Esophagus squamous epithelium (tissue), 4 donors: ENCODE measurements at regions not wholly inside any gene's neighbourhood (a gene's known extent, or its start where the extent isn't known, plus 50 kb on each side); places are given as distances from the start of the nearest gene placed in this dataset.

Experiments used
- CTCF ChIP-seq, 6 experiments: fragments of 450-650 bp in 4 of 6; fragments of 200-600 bp in 2 of 6; sonication (generic) in 2 of 6; IDR thresholded peaks; one replicate each; pipeline ENCODE4 v1.5.1; 2016 to 2019; ENCODE audit warnings: antibody characterized with exemption in 6 of 6, mild to moderate bottlenecking in 4 of 6, moderate library complexity in 4 of 6
- POLR2A ChIP-seq, 4 donors: fragments of 450-650 bp; IDR thresholded peaks; one replicate each; pipeline ENCODE4 v1.6.1; 2017; ENCODE audit warnings: antibody characterized with exemption in 4 of 4, mild to moderate bottlenecking in 4 of 4, moderate library complexity in 3 of 4

- TF ChIP-seq CTCF (IDR thresholded peaks at IDR 0.05): no peak
- no peak for TF ChIP-seq POLR2A (IDR thresholded peaks at IDR 0.05)
Observed at GRCh38 chr11:43558556-43559127, 121.9 kb upstream of the HSD17B12 start.
